Esophagus muscularis mucosa (tissue), 4 donors: ENCODE measurements at regions not wholly inside any gene's neighbourhood (a gene's known extent, or its start where the extent isn't known, plus 50 kb on each side); places are given as distances from the start of the nearest gene placed in this dataset.

Source experiments
- DNase-seq: peaks from one replicate; pipeline ENCODE4 v3.0.0-alpha.2; 2017; ENCODE audit errors: extremely low spot score
- H3K27ac ChIP-seq, 4 donors: fragments of 200-600 bp; sonication (generic); replicated peaks in 1 of 4; 1 replicate in 3 of 4; 2 replicates in 1 of 4; pipeline ENCODE4 v1.5.1; 2016 to 2019; ENCODE audit warnings: mild to moderate bottlenecking in 1 of 4
- H3K27me3 ChIP-seq, 4 donors: fragments of 200-600 bp; sonication (generic); one replicate each; pipeline versions ENCODE4 v1.5.1 to v1.6.0; 2016 to 2019
- H3K36me3 ChIP-seq, 4 donors: fragments of 200-600 bp; sonication (generic); one replicate each; pipeline ENCODE4 v1.5.1; 2016 to 2019
- H3K4me1 ChIP-seq, 4 donors: fragments of 200-600 bp; sonication (generic); one replicate each; pipeline ENCODE4 v1.5.1; 2016 to 2019
- H3K4me3 ChIP-seq, 4 donors: fragments of 200-600 bp; sonication (generic); 1 replicate in 2 of 4; 2 replicates in 2 of 4; pipeline ENCODE4 v1.5.1; 2016 to 2019; ENCODE audit warnings: mild to moderate bottlenecking in 4 of 4, moderate library complexity in 1 of 4
- H3K9me3 ChIP-seq, 4 donors: fragments of 200-600 bp; sonication (generic); 1 replicate in 3 of 4; 2 replicates in 1 of 4; pipeline ENCODE4 v1.5.1; 2016 to 2019
- EP300 ChIP-seq: sonication (generic); formaldehyde crosslinking; IDR thresholded peaks from one replicate; pipeline ENCODE4 v1.6.1; 2017; ENCODE audit warnings: antibody characterized with exemption
- POLR2A ChIP-seq: fragments of 450-650 bp; IDR thresholded peaks from one replicate; pipeline ENCODE4 v1.6.1; 2017; ENCODE audit warnings: antibody characterized with exemption, moderate library complexity, mild to moderate bottlenecking, low read depth
- POLR2AphosphoS5 ChIP-seq, 2 donors: sonication (generic); formaldehyde crosslinking; IDR thresholded peaks; one replicate each; pipeline ENCODE4 v1.6.1; 2017; ENCODE audit warnings: antibody characterized with exemption in 2 of 2
- WGBS: methylation state at CpG from one replicate; pipeline ENCODE4 v1.1.5; 2018; 5-methylcytosine and 5-hydroxymethylcytosine counted together
- intact Hi-C: fragments of 100-400 bp; cut with DNase I; formaldehyde crosslinking; loops from one replicate; pipeline ENCODE4 v1.15.1; 2023
- TF ChIP-seq, protein P1 (sequence below), 3 experiments: fragments of 200-600 bp in 2 of 3; fragments of 450-650 bp in 1 of 3; sonication (generic) in 2 of 3; IDR thresholded peaks; one replicate each; pipeline ENCODE4 v1.5.1; 2017 to 2019; ENCODE audit warnings: antibody characterized with exemption in 3 of 3, mild to moderate bottlenecking in 2 of 3, moderate library complexity in 1 of 3

DNA sequence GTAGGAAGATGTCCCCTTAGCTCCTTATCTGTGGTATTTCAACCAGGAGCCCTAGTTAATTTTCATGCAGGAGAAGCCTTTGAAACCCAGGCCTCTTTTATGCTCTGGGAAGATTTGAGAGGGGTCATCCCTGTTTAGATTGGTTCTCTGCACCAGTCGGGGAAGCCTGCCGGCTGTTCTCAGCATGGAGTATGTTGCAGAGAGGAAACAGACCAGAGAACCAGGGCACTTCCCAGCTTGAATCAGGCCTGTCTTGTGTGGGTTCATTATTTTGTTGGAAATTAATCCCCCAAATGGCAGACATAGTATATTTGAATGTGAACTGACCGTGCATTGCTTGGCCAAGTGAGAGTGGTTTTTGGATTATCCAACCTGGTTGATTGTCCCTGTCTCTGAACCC lies 1082.1 kb upstream of the RBFOX1 start:
- Histone ChIP-seq H3K9me3 (no peaks in the 10 kb centered on the region), H3K36me3 (no peaks in the 10 kb centered on the region), H3K4me1 (no peaks in the 10 kb centered on the region), H3K4me3 (no peak overlapping the region), H3K27me3 (no peaks in the 10 kb centered on the region), H3K27ac (no peak overlapping the region)
- TF ChIP-seq, protein P1, sequence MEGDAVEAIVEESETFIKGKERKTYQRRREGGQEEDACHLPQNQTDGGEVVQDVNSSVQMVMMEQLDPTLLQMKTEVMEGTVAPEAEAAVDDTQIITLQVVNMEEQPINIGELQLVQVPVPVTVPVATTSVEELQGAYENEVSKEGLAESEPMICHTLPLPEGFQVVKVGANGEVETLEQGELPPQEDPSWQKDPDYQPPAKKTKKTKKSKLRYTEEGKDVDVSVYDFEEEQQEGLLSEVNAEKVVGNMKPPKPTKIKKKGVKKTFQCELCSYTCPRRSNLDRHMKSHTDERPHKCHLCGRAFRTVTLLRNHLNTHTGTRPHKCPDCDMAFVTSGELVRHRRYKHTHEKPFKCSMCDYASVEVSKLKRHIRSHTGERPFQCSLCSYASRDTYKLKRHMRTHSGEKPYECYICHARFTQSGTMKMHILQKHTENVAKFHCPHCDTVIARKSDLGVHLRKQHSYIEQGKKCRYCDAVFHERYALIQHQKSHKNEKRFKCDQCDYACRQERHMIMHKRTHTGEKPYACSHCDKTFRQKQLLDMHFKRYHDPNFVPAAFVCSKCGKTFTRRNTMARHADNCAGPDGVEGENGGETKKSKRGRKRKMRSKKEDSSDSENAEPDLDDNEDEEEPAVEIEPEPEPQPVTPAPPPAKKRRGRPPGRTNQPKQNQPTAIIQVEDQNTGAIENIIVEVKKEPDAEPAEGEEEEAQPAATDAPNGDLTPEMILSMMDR (IDR thresholded peaks at IDR 0.05) = no peak
- TF ChIP-seq POLR2AphosphoS5 (IDR thresholded peaks at IDR 0.05) (no peak), POLR2A (no peak), EP300 (no peak)
- 22% methylated on average over 2 of the region's 3 CpGs for WGBS
- intact Hi-C loops = no loop called here
- DNase-seq = no peak

DNA sequence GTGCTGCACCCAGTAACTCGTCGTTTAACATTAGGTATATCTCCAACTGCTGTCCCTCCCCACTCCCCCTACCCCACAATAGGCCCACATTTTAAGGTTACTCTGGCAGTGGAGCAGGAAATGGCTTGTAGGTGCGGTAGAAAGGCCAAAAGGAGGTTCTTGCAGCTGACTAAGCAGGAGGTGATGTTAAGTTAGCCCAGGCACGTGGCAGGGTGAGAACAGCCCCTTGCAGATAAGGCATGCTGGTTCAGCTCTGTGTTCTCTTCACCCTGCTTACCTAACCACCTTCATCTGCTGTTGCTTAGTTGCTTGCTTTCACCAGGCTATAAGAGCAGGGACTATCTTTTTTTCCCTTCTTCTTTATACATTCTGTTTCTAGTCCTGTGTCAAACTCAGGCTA lies 1082.8 kb upstream of the RBFOX1 start:
- Histone ChIP-seq H3K36me3 (no peaks in the 10 kb centered on the region), H3K4me3 (no peak overlapping the region), H3K4me1 (no peaks in the 10 kb centered on the region), H3K27me3 (no peaks in the 10 kb centered on the region), H3K27ac (no peak overlapping the region), H3K9me3 (no peaks in the 10 kb centered on the region)
- TF ChIP-seq POLR2A (no peak), EP300 (no peak), POLR2AphosphoS5 (IDR thresholded peaks at IDR 0.05) (no peak)
- TF ChIP-seq, protein P1 (IDR thresholded peaks at IDR 0.05) = no peak
- intact Hi-C loops = no loop called here
- no peak for DNase-seq
- 45% methylated on average over 4 of the region's 4 CpGs for WGBS

DNA sequence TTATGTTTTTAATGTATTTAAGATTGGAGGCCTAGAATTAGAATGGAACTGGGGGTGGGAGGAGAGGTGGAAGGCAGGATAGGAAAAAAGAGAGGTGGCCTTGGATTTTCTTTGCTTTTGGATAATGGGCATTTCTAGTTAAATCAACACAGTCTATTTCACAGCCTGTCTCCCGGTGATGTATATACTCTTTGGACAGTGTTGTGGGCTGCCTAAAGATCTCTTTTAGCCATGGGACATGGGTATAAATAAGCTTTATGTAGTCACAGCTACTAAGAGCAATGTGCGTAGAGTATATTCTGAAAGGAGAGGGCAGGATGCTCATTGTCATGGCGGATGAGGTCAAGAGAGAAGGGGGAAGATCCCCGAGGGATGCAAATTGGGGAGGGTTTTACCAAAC lies 1084.4 kb upstream of the RBFOX1 start:
- Histone ChIP-seq H3K27ac (no peak overlapping the region), H3K27me3 (no peaks in the 10 kb centered on the region), H3K9me3 (peaks cover 0 to 3% (median 0%) of the 10 kb centered on the region in 4 donors), H3K4me3 (no peak overlapping the region), H3K36me3 (no peaks in the 10 kb centered on the region), H3K4me1 (no peaks in the 10 kb centered on the region)
- TF ChIP-seq, protein P1 (IDR thresholded peaks at IDR 0.05) = no peak
- TF ChIP-seq POLR2AphosphoS5 (IDR thresholded peaks at IDR 0.05) = no peak
- 79% methylated on average over 4 of the region's 4 CpGs for WGBS
- DNase-seq = no peak
- intact Hi-C loops = no loop called here

DNA sequence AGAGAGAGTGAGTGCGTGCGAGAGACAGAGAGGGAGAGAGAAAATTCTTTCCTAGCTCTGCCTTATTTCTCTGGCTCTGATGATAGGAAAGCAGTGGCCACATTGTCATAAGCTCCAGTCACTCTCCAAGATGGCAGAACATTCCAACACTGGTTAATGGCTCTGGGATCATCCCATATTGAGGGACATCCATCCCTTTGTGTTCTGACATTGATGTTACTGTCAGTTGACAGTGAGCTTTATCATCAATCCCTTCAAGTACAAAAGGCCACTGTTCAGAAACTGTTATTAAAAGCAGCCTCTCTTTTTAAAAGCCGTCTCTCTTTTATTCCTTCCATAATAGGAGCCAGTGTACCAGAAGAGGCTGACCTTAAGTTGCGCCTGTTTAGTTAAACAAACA lies 1084.9 kb upstream of the RBFOX1 start:
- Histone ChIP-seq H3K27ac (no peak overlapping the region), H3K36me3 (no peaks in the 10 kb centered on the region), H3K4me1 (no peaks in the 10 kb centered on the region), H3K4me3 (no peak overlapping the region), H3K9me3 (peaks cover 0 to 3% (median 0%) of the 10 kb centered on the region in 4 donors), H3K27me3 (no peaks in the 10 kb centered on the region)
- WGBS = 84% methylated on average over 4 of the region's 4 CpGs
- no peak for DNase-seq
- intact Hi-C loops = no loop called here
- TF ChIP-seq POLR2AphosphoS5 (IDR thresholded peaks at IDR 0.05) = no peak
- TF ChIP-seq, protein P1 (IDR thresholded peaks at IDR 0.05) = no peak
- no peak for TF ChIP-seq EP300
- TF ChIP-seq POLR2A = no peak

DNA sequence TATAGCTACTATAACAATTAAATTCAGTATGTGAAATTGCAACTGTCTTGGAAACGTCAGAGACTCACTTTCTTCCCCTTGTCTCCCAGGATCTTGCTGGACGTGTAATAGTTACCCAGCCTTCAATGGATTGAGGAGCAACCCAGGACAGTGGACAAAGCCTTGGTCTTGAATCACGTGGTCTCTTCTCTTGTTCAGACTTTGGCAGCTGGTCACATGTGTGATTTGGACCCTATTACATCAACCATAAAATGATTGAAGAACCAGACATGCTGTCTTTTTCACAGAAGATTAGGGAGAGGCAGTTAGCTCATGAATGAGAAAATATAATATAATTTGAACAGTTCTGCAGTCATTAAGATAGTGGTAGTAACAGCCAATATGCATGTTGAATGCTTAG lies 1085.5 kb upstream of the RBFOX1 start:
- Histone ChIP-seq H3K27ac (no peak overlapping the region), H3K9me3 (peaks cover 0 to 3% (median 0%) of the 10 kb centered on the region in 4 donors), H3K27me3 (no peaks in the 10 kb centered on the region), H3K4me1 (no peaks in the 10 kb centered on the region), H3K36me3 (no peaks in the 10 kb centered on the region), H3K4me3 (no peak overlapping the region)
- TF ChIP-seq POLR2AphosphoS5 (IDR thresholded peaks at IDR 0.05) (no peak), EP300 (no peak), POLR2A (no peak)
- TF ChIP-seq, protein P1 (IDR thresholded peaks at IDR 0.05) = no peak
- intact Hi-C loops = no loop called here
- WGBS = 54% methylated on average over 3 of the region's 3 CpGs
- no peak for DNase-seq
